Glutamatergic neuron (in vitro differentiated cells): ENCODE measurements at regions not wholly inside any gene's neighbourhood (a gene's known extent, or its start where the extent isn't known, plus 50 kb on each side); places are given as distances from the start of the nearest gene placed in this dataset.

Experiments used
- DNase-seq: peaks from one replicate; pipeline ENCODE4 v3.0.0; 2022
- H3K27ac Mint-ChIP-seq: one replicate; pipeline ENCODE4 v1.8.0; 2020; ENCODE audit warnings: mild to moderate bottlenecking, mixed read lengths, inconsistent platforms; ENCODE audit not compliant: unreplicated experiment
- H3K27me3 Mint-ChIP-seq: one replicate; pipeline ENCODE4 v1.8.0; 2020; ENCODE audit warnings: mild to moderate bottlenecking, moderate library complexity, mixed read lengths, inconsistent platforms; ENCODE audit not compliant: unreplicated experiment
- H3K36me3 Mint-ChIP-seq: one replicate; pipeline ENCODE4 v1.8.0; 2020; ENCODE audit warnings: mild to moderate bottlenecking, mixed read lengths, inconsistent platforms; ENCODE audit not compliant: unreplicated experiment
- H3K4me1 Mint-ChIP-seq: one replicate; pipeline ENCODE4 v1.8.0; 2020; ENCODE audit warnings: mild to moderate bottlenecking, low read depth, mixed read lengths, inconsistent platforms; ENCODE audit not compliant: unreplicated experiment
- H3K4me3 Mint-ChIP-seq: one replicate; pipeline ENCODE4 v1.8.0; 2020; ENCODE audit warnings: mild to moderate bottlenecking, mixed read lengths, inconsistent platforms; ENCODE audit not compliant: unreplicated experiment
- H3K9me3 Mint-ChIP-seq: one replicate; pipeline ENCODE4 v1.8.0; 2020; ENCODE audit warnings: mild to moderate bottlenecking, moderate library complexity, mixed read lengths, inconsistent platforms; ENCODE audit not compliant: unreplicated experiment
- CTCF ChIP-seq: fragments of 200-600 bp; sonication (generic); IDR thresholded peaks from one replicate; pipeline ENCODE4 v1.5.0; 2021; ENCODE audit not compliant: partially characterized antibody, unreplicated experiment

GRCh38 chr9:82117026-82117811 is 128.6 kb downstream of the SPATA31D1 start:
- no peak for DNase-seq
- Mint-ChIP-seq H3K27ac (no peak overlapping the region), H3K27me3 (no peaks in the 10 kb centered on the region), H3K4me1 (no peaks in the 10 kb centered on the region), H3K36me3 (no peaks in the 10 kb centered on the region), H3K4me3 (no peak overlapping the region), H3K9me3 (no peaks in the 10 kb centered on the region)
- no peak for TF ChIP-seq CTCF

GRCh38 chr9:82122731-82123130 is 134.2 kb downstream of the SPATA31D1 start:
- H3K4me1 Mint-ChIP-seq: no peaks in the 10 kb centered on the region
- H3K36me3 Mint-ChIP-seq: no peaks in the 10 kb centered on the region
- H3K27me3 Mint-ChIP-seq: no peaks in the 10 kb centered on the region
- TF ChIP-seq CTCF: no peak
- H3K9me3 Mint-ChIP-seq: no peaks in the 10 kb centered on the region
- H3K4me3 Mint-ChIP-seq: no peak overlapping the region
- no peak for DNase-seq
- H3K27ac Mint-ChIP-seq: no peak overlapping the region

- no peak for DNase-seq
- H3K36me3 Mint-ChIP-seq: no peaks in the 10 kb centered on the region
- H3K27me3 Mint-ChIP-seq: no peaks in the 10 kb centered on the region
- H3K4me1 Mint-ChIP-seq: no peaks in the 10 kb centered on the region
- no peaks in the 10 kb centered on the region for H3K9me3 Mint-ChIP-seq
- no peak overlapping the region for H3K27ac Mint-ChIP-seq
- H3K4me3 Mint-ChIP-seq: no peak overlapping the region
- no peak for TF ChIP-seq CTCF
Observed at GRCh38 chr9:82124090-82124489, 135.5 kb downstream of the SPATA31D1 start.

GRCh38 chr9:82126256-82126655 is 137.7 kb downstream of the SPATA31D1 start:
- no peaks in the 10 kb centered on the region for H3K9me3 Mint-ChIP-seq
- H3K4me3 Mint-ChIP-seq: no peak overlapping the region
- H3K4me1 Mint-ChIP-seq: no peaks in the 10 kb centered on the region
- DNase-seq: no peak
- TF ChIP-seq CTCF: no peak
- no peak overlapping the region for H3K27ac Mint-ChIP-seq
- H3K36me3 Mint-ChIP-seq: no peaks in the 10 kb centered on the region
- H3K27me3 Mint-ChIP-seq: no peaks in the 10 kb centered on the region

GRCh38 chr9:82127465-82127864 is 138.9 kb downstream of the SPATA31D1 start:
- H3K4me3 Mint-ChIP-seq: no peak overlapping the region
- no peaks in the 10 kb centered on the region for H3K9me3 Mint-ChIP-seq
- DNase-seq: no peak
- no peaks in the 10 kb centered on the region for H3K4me1 Mint-ChIP-seq
- no peak for TF ChIP-seq CTCF
- no peak overlapping the region for H3K27ac Mint-ChIP-seq
- H3K36me3 Mint-ChIP-seq: no peaks in the 10 kb centered on the region
- no peaks in the 10 kb centered on the region for H3K27me3 Mint-ChIP-seq
